ENCODE measurements at regions not wholly inside any gene's neighbourhood (a gene's known extent, or its start where the extent isn't known, plus 50 kb on each side); places are given as distances from the start of the nearest gene placed in this dataset.

DNA sequence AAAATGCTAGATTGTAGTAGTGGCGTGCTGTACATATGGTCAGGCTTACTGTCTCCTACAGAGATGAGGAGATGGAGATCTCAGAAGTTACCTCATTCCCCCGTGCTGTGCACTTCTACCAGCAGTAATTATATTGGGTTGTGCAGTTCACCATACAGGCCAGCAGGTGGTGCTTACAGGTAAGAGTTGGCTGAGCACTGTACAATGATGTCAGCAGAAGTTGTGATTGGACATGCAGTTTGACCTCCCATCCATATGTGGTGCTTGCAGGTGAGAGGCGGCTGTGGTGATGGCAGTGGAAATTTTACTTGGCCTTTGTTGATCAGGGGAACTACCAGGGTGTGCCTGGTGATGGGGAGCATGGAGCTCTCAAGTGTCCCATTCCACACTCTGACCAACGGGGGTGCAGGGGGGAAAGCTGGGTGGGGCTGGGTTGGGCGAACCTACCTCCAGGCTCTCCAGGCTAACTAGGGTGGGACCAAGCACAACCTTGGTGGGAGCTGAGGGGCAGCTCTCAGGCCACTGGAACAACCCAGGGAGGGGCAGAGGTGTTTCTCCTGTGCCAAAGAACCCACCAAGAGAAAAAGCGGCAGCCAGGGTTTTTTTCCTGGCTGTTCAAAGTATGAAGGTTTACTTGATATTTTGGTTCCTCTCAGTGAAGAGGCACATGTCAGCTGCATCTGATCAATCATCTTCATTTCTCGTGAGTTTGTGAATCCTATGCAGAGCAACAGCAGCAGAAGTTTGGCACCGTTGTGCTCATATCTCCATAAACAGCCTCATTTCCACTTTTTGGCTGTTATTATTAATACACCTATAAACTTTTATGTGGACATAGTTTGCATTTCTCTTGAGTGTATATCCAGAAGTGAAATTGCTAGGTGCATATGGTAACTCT lies 73.8 kb upstream of the FREM3 start:
- intact Hi-C loops (cut with DNase I; ENCODE audit: low total_unique reads) = no loop called here
- 64 to 75% methylated on average over 8 of the region's 8 CpGs for WGBS, 2 donors
- peak in 1 of 2 donors; percentile 15 for DNase-seq (ENCODE audit: low spot score in 2 of 2)
- no peak for TF ChIP-seq POLR2A (IDR thresholded peaks at IDR 0.05)
- TF ChIP-seq, protein P1, sequence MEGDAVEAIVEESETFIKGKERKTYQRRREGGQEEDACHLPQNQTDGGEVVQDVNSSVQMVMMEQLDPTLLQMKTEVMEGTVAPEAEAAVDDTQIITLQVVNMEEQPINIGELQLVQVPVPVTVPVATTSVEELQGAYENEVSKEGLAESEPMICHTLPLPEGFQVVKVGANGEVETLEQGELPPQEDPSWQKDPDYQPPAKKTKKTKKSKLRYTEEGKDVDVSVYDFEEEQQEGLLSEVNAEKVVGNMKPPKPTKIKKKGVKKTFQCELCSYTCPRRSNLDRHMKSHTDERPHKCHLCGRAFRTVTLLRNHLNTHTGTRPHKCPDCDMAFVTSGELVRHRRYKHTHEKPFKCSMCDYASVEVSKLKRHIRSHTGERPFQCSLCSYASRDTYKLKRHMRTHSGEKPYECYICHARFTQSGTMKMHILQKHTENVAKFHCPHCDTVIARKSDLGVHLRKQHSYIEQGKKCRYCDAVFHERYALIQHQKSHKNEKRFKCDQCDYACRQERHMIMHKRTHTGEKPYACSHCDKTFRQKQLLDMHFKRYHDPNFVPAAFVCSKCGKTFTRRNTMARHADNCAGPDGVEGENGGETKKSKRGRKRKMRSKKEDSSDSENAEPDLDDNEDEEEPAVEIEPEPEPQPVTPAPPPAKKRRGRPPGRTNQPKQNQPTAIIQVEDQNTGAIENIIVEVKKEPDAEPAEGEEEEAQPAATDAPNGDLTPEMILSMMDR (IDR thresholded peaks at IDR 0.05) = no peak
- H3K4me3 ChIP-seq (ENCODE audit: low read depth, poor library complexity, severe bottlenecking) = no peak overlapping the region

GRCh38 chr4:143771269-143771668 lies 70.8 kb upstream of the FREM3 start:
- H3K4me3 ChIP-seq (ENCODE audit: low read depth, poor library complexity, severe bottlenecking) = no peak overlapping the region
- intact Hi-C loops (cut with DNase I; ENCODE audit: low total_unique reads) = no loop called here
- TF ChIP-seq POLR2A (IDR thresholded peaks at IDR 0.05) = no peak
- TF ChIP-seq, protein P1 (IDR thresholded peaks at IDR 0.05) = no peak
- no peak for DNase-seq (ENCODE audit: low spot score in 2 of 2)

DNA sequence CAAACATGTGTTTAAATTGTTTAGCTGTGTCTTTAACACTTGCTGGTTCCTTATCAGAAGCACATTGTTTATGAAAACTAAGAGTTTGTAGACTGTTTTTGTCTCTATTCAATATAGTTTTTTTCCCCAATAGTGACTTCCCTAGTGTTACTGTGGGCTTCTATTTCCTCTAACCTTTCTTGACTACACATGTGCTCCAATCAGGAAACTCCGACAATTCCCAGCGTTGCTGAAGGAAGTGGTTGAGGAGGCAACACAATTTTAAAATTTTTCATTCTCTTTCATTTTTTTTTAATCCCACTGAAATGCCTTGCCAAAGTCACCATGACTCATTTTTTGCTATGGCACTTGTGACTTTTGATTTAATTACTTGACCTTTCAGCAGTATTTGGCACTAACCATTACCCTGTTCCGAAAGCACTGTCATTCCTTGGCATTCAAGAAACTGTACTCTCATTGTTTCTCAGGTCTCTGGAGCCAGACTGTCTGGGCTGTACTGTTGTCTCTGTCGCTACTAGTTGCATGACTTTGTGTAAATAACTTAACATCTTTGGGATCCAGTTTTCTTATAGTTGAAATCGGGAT lies 67.6 kb upstream of the FREM3 start:
- H3K4me3 ChIP-seq (ENCODE audit: low read depth, poor library complexity, severe bottlenecking) = no peak overlapping the region
- intact Hi-C loops (cut with DNase I; ENCODE audit: low total_unique reads) = no loop called here
- peak in 1 of 2 donors; percentile 15 for DNase-seq (ENCODE audit: low spot score in 2 of 2)
- no peak for TF ChIP-seq POLR2A (IDR thresholded peaks at IDR 0.05)
- TF ChIP-seq, protein P1 (IDR thresholded peaks at IDR 0.05) = no peak
- 50 to 54% methylated on average over 5 of the region's 5 CpGs for WGBS, 2 donors

- 66 to 67% methylated on average over 3 of the region's 3 CpGs for WGBS, 2 donors
- intact Hi-C loops (cut with DNase I; ENCODE audit: low total_unique reads) = no loop called here
- DNase-seq (ENCODE audit: low spot score in 2 of 2) = no peak
- no peak for TF ChIP-seq POLR2A (IDR thresholded peaks at IDR 0.05)
- TF ChIP-seq, protein P1 (IDR thresholded peaks at IDR 0.05) = no peak
- no peak overlapping the region for H3K4me3 ChIP-seq (ENCODE audit: low read depth, poor library complexity, severe bottlenecking)
Measured at GRCh38 chr4:143763587-143763986, 63.1 kb upstream of the FREM3 start.

GRCh38 chr4:143762511-143762910 lies 62.0 kb upstream of the FREM3 start:
- TF ChIP-seq, protein P1 (IDR thresholded peaks at IDR 0.05) = no peak
- TF ChIP-seq POLR2A (IDR thresholded peaks at IDR 0.05) = no peak
- no peak for DNase-seq (ENCODE audit: low spot score in 2 of 2)
- 69 to 76% methylated on average over 2 of the region's 2 CpGs for WGBS, 2 donors
- no peak overlapping the region for H3K4me3 ChIP-seq (ENCODE audit: low read depth, poor library complexity, severe bottlenecking)
- intact Hi-C loops (cut with DNase I; ENCODE audit: low total_unique reads) = no loop called here

Measured in lower leg skin (tissue), 4 donors.